Muscle layer of duodenum (tissue), 2 donors: ENCODE measurements at regions not wholly inside any gene's neighbourhood (a gene's known extent, or its start where the extent isn't known, plus 50 kb on each side); places are given as distances from the start of the nearest gene placed in this dataset.

Source experiments
- H3K27ac ChIP-seq: one replicate; pipeline ENCODE4 v1.7.0; 2013; ENCODE audit warnings: mild to moderate bottlenecking, low read length
- H3K27me3 ChIP-seq: one replicate; pipeline ENCODE4 v1.7.0; 2013; ENCODE audit warnings: low read depth, mild to moderate bottlenecking, control low read depth, low read length
- H3K36me3 ChIP-seq, 2 donors: one replicate each; pipeline ENCODE4 v1.7.0; 2013; ENCODE audit warnings: low read length in 2 of 2, control low read depth in 1 of 2, mild to moderate bottlenecking in 1 of 2; ENCODE audit not compliant: insufficient read depth in 2 of 2, control insufficient read depth in 1 of 2
- H3K4me1 ChIP-seq, 2 donors: one replicate each; pipeline ENCODE4 v1.7.0; 2013; ENCODE audit warnings: low read length in 2 of 2, mild to moderate bottlenecking in 2 of 2, control low read depth in 1 of 2, moderate library complexity in 1 of 2; ENCODE audit not compliant: insufficient read depth in 2 of 2, control insufficient read depth in 1 of 2
- H3K4me3 ChIP-seq, 2 donors: one replicate each; pipeline ENCODE4 v1.7.0; 2013; ENCODE audit warnings: low read length in 2 of 2, low read depth in 1 of 2, mild to moderate bottlenecking in 1 of 2
- H3K9me3 ChIP-seq, 2 donors: one replicate each; pipeline ENCODE4 v1.7.0; 2013; ENCODE audit warnings: low read length in 2 of 2, control low read depth in 1 of 2, mild to moderate bottlenecking in 1 of 2; ENCODE audit not compliant: control insufficient read depth in 1 of 2
- donor health status: healthy.

GRCh38 chr3:35187908-35188307 lies 451.4 kb upstream of the ARPP21 start:
- Histone ChIP-seq H3K4me1 (no peaks in the 10 kb centered on the region), H3K36me3 (no peaks in the 10 kb centered on the region), H3K27ac (no peak overlapping the region), H3K9me3 (peaks cover 0 to 3% of the 10 kb centered on the region in 2 donors), H3K4me3 (no peak overlapping the region), H3K27me3 (no peaks in the 10 kb centered on the region)

DNA sequence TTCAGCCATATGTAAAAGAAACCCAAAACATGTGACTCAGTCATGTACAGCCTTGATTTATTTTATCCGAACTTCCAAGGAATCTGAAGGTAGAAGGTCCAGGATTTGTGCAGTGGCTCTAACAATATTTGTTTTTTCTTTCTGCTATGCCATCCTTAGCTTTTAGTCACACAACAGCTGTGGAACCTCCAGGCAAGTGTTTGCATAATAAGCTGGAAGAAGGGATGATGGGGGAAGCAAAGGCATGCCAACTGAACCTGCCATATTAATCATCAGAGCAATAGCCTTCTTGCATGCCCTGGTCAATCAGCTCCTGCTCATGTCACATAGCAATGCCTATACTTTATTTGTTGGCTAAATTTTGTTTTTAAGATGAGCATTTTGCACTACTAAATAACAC lies 444.7 kb upstream of the ARPP21 start:
- H3K4me1 ChIP-seq: no peaks in the 10 kb centered on the region
- H3K36me3 ChIP-seq: no peaks in the 10 kb centered on the region
- H3K27ac ChIP-seq: no peak overlapping the region
- no peak overlapping the region for H3K4me3 ChIP-seq
- no peaks in the 10 kb centered on the region for H3K27me3 ChIP-seq
- H3K9me3 ChIP-seq: no peaks in the 10 kb centered on the region

- Histone ChIP-seq H3K9me3 (no peaks in the 10 kb centered on the region), H3K4me3 (no peak overlapping the region), H3K27me3 (no peaks in the 10 kb centered on the region), H3K27ac (no peak overlapping the region), H3K36me3 (no peaks in the 10 kb centered on the region), H3K4me1 (no peaks in the 10 kb centered on the region)
Observed at GRCh38 chr3:35198857-35199256, 440.5 kb upstream of the ARPP21 start.

DNA sequence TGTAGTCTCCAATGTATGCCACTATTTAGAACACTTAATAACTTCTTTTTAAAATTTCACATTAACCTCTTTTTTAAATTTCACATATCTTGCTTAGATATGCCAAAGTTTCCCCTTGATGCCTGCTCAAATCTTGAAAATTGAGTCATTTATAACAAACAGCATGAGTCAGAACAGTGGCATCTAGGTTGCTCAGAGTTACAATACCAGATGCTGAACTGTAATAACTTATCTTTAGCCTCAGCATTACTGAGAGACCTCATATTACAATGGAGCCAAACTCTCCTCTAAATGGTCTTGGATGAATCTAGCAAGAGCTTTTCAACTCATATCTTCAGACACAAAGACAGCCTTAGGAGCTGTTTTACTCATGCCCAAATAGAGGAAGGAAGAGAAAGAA lies 439.3 kb upstream of the ARPP21 start:
- no peaks in the 10 kb centered on the region for H3K9me3 ChIP-seq
- H3K27me3 ChIP-seq: no peaks in the 10 kb centered on the region
- no peaks in the 10 kb centered on the region for H3K4me1 ChIP-seq
- no peak overlapping the region for H3K4me3 ChIP-seq
- H3K36me3 ChIP-seq: no peaks in the 10 kb centered on the region
- no peak overlapping the region for H3K27ac ChIP-seq

DNA sequence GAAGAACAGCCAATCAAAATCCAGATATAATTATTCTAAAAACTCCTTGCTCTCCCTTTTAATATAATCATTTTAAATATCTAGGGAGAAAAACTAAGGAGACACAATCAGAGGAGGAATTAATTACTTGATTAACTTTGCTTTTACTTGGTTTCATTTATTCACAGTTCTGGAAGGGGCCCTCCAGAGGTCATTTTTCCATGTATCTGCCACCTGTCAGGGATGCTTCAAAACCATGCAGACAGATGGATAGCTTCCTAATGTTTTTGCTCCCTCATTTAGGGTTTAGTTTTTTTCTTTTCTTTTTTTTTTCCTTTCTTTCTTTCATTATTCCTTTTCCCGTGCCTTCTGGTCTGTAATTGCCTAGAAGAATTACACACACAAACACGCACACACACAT lies 438.1 kb upstream of the ARPP21 start:
- no peaks in the 10 kb centered on the region for H3K36me3 ChIP-seq
- H3K27me3 ChIP-seq: no peaks in the 10 kb centered on the region
- H3K4me3 ChIP-seq: no peak overlapping the region
- H3K4me1 ChIP-seq: no peaks in the 10 kb centered on the region
- no peaks in the 10 kb centered on the region for H3K9me3 ChIP-seq
- H3K27ac ChIP-seq: no peak overlapping the region

- peaks cover 0 to 2% of the 10 kb centered on the region in 2 donors for H3K9me3 ChIP-seq
- H3K36me3 ChIP-seq: no peaks in the 10 kb centered on the region
- H3K27ac ChIP-seq: no peak overlapping the region
- H3K27me3 ChIP-seq: no peaks in the 10 kb centered on the region
- H3K4me1 ChIP-seq: no peaks in the 10 kb centered on the region
- no peak overlapping the region for H3K4me3 ChIP-seq
Observed at GRCh38 chr3:35215525-35216500, 423.5 kb upstream of the ARPP21 start.

- no peaks in the 10 kb centered on the region for H3K36me3 ChIP-seq
- no peak overlapping the region for H3K27ac ChIP-seq
- no peaks in the 10 kb centered on the region for H3K27me3 ChIP-seq
- peaks cover 0 to 2% of the 10 kb centered on the region in 2 donors for H3K9me3 ChIP-seq
- no peak overlapping the region for H3K4me3 ChIP-seq
- H3K4me1 ChIP-seq: no peaks in the 10 kb centered on the region
Observed at GRCh38 chr3:35216501-35217266, 422.6 kb upstream of the ARPP21 start.

- H3K4me1 ChIP-seq: no peaks in the 10 kb centered on the region
- H3K36me3 ChIP-seq: no peaks in the 10 kb centered on the region
- H3K27ac ChIP-seq: no peak overlapping the region
- H3K9me3 ChIP-seq: no peaks in the 10 kb centered on the region
- no peaks in the 10 kb centered on the region for H3K27me3 ChIP-seq
- H3K4me3 ChIP-seq: no peak overlapping the region
Observed at GRCh38 chr3:35223632-35224394, 415.5 kb upstream of the ARPP21 start.

GRCh38 chr3:35224565-35225295 lies 414.6 kb upstream of the ARPP21 start:
- no peaks in the 10 kb centered on the region for H3K36me3 ChIP-seq
- H3K4me1 ChIP-seq: no peaks in the 10 kb centered on the region
- H3K27ac ChIP-seq: no peak overlapping the region

DNA sequence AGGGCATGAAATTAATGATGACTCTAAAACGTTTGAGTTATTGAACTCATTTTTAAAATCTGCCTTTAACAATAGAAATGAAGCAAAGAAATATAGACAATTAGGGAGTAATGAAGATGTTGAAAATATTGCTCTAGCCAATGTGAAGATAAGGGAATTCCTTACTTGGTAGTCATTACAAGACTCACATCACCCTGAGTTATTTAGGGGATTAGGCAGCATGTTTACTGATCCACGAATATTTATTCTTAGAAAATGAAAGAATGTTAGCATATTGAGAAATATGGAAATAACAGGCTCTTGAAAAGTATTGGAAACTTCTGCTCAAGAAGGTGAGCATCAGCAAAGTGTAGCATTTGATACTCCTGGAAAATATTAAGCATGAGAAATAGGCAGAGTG lies 398.1 kb upstream of the ARPP21 start:
- Histone ChIP-seq H3K4me1 (no peaks in the 10 kb centered on the region), H3K36me3 (no peaks in the 10 kb centered on the region), H3K9me3 (peaks cover 0 to 3% of the 10 kb centered on the region in 2 donors), H3K4me3 (no peak overlapping the region), H3K27me3 (no peaks in the 10 kb centered on the region), H3K27ac (no peak overlapping the region)

More at GRCh38 chr3:35224565-35225295, 414.6 kb upstream of the ARPP21 start:
- no peaks in the 10 kb centered on the region for H3K9me3 ChIP-seq
- H3K27me3 ChIP-seq: no peaks in the 10 kb centered on the region
- no peak overlapping the region for H3K4me3 ChIP-seq
